Activated naive CD4-positive, alpha-beta T cell treated with anti-CD3 and anti-CD28 coated beads, Interleukin-2, amount 50 U/mL, for 24 hours (primary cell): ENCODE measurements at regions not wholly inside any gene's neighbourhood (a gene's known extent, or its start where the extent isn't known, plus 50 kb on each side); places are given as distances from the start of the nearest gene placed in this dataset.

ENCODE experiments used
- H3K27ac Mint-ChIP-seq: one replicate; pipeline ENCODE4 v1.8.0; 2021; ENCODE audit warnings: mild to moderate bottlenecking, mixed read lengths
- H3K27me3 Mint-ChIP-seq: one replicate; pipeline ENCODE4 v1.8.0; 2021; ENCODE audit warnings: mixed read lengths
- H3K36me3 Mint-ChIP-seq: one replicate; pipeline ENCODE4 v1.8.0; 2021; ENCODE audit warnings: mixed read lengths
- H3K4me1 Mint-ChIP-seq: one replicate; pipeline ENCODE4 v1.8.0; 2021; ENCODE audit warnings: mixed read lengths
- H3K4me3 Mint-ChIP-seq: one replicate; pipeline ENCODE4 v1.8.0; 2021; ENCODE audit warnings: mild to moderate bottlenecking, mixed read lengths
- H3K9me3 Mint-ChIP-seq: one replicate; pipeline ENCODE4 v1.8.0; 2021; ENCODE audit warnings: mixed read lengths

DNA sequence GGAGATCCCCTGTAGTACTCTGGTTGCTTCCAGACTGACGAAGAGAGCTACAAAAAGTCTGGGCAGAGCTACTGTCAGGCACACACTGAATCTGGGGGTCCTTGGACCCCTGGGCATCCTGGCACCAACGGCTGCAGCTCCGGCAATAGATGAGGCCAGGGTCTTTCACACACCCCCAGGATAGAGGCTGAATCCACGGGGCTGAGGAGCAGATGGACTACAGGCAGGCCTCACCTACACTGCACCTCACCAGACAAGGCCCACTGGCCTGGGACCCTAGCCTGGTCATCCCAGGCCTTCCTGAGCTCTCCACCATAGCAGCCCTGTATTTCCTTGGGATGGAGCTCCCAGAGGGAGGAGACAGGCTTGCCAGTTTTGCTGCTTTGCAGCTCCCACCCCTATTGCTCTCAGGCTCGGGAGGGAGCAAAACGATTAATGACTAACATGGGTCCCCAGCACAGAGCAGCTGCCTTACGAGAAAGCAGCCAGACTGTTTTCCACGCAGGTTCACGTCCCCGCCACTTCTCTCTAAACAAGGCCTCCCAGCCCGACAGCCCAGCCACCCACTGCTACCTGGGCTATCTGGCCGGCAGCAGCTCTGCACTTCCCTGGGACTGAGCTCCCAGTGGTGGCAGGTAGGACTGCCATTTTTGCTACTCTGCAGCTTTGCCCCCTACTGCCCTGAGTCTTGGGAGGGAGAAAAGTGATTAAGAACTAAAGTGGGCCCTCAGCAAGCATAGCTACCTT is 1022.5 kb upstream of the ADGRL2 start:
- Mint-ChIP-seq H3K27me3 (no peaks in the 10 kb centered on the region), H3K27ac (no peak overlapping the region)

DNA sequence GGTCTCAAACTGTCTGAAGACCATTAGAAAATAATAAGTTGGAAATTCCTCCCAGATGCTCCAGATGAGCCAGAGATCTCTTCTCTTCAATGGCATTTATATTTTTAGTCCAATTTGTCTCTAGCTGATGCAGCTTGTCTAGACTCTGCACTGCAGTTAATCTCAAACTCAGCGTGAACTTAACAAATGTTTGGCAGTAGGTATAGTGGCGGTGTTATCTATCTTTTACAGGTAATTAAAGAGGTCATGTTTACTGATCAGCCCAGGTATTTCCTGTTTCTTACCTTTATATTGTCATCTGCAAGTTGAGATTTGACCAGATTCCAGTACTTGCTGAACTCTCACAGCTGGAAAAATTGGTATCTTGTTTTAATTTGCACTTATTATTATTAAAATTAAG is 1024.5 kb upstream of the ADGRL2 start:
- Mint-ChIP-seq H3K27me3 (no peaks in the 10 kb centered on the region), H3K36me3 (no peaks in the 10 kb centered on the region), H3K9me3 (peaks cover 5% of the 10 kb centered on the region), H3K4me1 (no peaks in the 10 kb centered on the region), H3K4me3 (no peak overlapping the region), H3K27ac (no peak overlapping the region)

More for the DNA sequence above, 1022.5 kb upstream of the ADGRL2 start:
- no peaks in the 10 kb centered on the region for H3K4me1 Mint-ChIP-seq
- no peaks in the 10 kb centered on the region for H3K36me3 Mint-ChIP-seq
- no peak overlapping the region for H3K4me3 Mint-ChIP-seq
- peaks cover 5% of the 10 kb centered on the region for H3K9me3 Mint-ChIP-seq

DNA sequence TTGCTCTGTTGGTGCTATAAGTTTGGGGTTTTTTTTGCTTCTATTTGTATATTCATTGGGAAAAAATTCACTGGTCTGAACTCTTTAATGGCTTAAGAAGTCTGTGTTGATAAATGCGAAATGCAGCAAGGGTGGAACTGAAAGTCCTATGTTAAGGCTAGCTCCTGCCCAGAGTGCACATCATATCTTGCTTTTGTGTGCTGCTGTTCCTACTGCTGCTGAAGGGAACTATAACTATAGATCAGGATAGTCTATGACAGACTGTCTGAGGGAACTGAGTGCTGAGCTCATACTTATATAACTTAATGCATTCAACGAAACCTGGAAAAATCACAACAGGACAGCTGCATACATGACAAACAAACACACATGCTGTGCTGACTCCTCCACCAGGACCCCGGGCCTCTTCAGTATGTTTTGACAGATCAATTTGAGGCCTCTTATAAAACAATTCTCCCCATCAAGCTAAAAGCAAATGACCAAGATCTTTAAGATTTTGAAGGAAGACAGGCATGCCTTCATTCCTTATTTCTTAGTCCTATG is 1031.5 kb upstream of the ADGRL2 start:
- Mint-ChIP-seq H3K4me3 (no peak overlapping the region), H3K36me3 (no peaks in the 10 kb centered on the region), H3K4me1 (no peaks in the 10 kb centered on the region), H3K27me3 (no peaks in the 10 kb centered on the region), H3K27ac (no peak overlapping the region), H3K9me3 (no peaks in the 10 kb centered on the region)

DNA sequence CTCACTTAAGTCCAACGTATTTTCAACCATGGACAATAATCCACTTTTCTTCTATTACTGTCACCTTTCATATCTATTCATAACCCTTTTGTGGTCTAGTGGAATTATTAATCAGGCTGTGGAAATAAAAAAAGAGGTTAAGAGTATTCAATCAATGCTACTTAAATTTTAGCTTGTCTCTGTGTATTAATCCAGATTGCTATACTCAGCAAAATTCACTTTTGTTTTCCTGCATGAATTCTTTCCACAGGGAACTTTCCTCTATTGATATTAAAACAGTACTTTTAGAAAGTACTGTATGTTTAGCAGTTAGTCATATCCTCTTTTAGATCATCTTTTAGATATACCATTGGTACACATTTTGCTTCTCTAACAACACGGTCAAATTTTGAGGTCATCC is 1033.0 kb upstream of the ADGRL2 start:
- H3K4me1 Mint-ChIP-seq: no peaks in the 10 kb centered on the region
- H3K27me3 Mint-ChIP-seq: no peaks in the 10 kb centered on the region
- no peaks in the 10 kb centered on the region for H3K9me3 Mint-ChIP-seq

DNA sequence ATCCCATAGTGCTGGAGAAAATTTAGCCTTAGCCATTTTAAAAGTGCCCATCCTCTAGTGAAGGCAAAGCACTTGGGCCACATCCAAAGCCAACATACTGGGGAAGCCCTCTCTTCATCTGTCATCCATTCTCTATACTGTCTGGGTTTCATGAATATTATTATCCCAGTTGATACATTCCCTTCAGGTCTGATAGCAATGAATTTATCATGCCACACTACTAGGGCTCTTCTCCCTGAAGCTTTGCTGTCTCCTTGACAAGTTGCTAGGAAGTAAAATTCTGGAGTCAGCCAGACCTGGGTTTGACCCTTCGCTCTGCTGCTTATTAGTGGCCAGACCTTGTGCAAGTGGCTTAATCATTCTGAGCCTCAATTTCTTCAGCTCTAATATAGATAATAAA is 1041.4 kb upstream of the ADGRL2 start:
- no peak overlapping the region for H3K27ac Mint-ChIP-seq
- H3K4me1 Mint-ChIP-seq: no peaks in the 10 kb centered on the region
- H3K27me3 Mint-ChIP-seq: no peaks in the 10 kb centered on the region
- H3K36me3 Mint-ChIP-seq: no peaks in the 10 kb centered on the region
- H3K9me3 Mint-ChIP-seq: no peaks in the 10 kb centered on the region
- H3K4me3 Mint-ChIP-seq: no peak overlapping the region

More for the DNA sequence above, 1033.0 kb upstream of the ADGRL2 start:
- Mint-ChIP-seq H3K4me3 (no peak overlapping the region), H3K27ac (no peak overlapping the region), H3K36me3 (no peaks in the 10 kb centered on the region)

DNA sequence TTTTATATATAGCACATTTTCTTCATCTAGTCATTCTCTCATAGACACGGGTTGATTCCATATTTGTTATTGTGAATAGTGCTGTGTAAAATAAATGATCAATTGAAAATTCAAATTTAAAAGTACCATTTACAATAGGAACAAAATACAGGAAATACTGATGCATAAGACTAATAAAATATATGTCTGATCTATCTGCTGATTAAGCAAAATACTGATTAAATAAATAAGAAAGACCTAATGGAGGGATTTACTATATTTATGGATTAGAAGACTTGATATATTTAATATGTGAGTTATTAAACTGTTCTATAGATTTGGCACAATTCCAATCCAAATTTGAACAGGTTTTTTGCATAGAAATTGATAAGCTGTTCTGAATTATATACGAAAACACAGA is 1044.8 kb upstream of the ADGRL2 start:
- H3K9me3 Mint-ChIP-seq: peaks cover under 1% of the 10 kb centered on the region
- H3K27ac Mint-ChIP-seq: no peak overlapping the region
- H3K27me3 Mint-ChIP-seq: no peaks in the 10 kb centered on the region
- H3K4me1 Mint-ChIP-seq: no peaks in the 10 kb centered on the region
- H3K36me3 Mint-ChIP-seq: no peaks in the 10 kb centered on the region
- no peak overlapping the region for H3K4me3 Mint-ChIP-seq

DNA sequence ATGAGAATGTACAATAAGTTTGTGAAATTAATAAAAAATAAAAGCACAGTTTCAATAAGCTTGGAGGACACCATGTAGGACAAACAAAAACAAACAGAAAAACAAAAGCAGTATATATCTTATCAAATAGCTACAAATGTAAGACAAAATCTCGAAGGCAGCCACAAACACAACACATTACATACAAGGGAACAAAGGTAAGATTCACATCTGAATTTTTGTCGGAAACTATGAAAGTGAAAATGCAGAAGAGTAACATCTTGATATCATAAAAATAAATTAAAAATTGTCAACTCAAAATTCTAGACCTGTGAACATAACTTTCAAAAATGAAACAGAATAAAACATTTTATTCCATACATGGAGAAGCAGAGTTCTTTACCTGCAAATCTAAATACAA is 1049.5 kb upstream of the ADGRL2 start:
- H3K27me3 Mint-ChIP-seq: no peaks in the 10 kb centered on the region
- H3K36me3 Mint-ChIP-seq: no peaks in the 10 kb centered on the region
- peaks cover 11% of the 10 kb centered on the region for H3K9me3 Mint-ChIP-seq
- H3K27ac Mint-ChIP-seq: no peak overlapping the region
- no peaks in the 10 kb centered on the region for H3K4me1 Mint-ChIP-seq
- no peak overlapping the region for H3K4me3 Mint-ChIP-seq

DNA sequence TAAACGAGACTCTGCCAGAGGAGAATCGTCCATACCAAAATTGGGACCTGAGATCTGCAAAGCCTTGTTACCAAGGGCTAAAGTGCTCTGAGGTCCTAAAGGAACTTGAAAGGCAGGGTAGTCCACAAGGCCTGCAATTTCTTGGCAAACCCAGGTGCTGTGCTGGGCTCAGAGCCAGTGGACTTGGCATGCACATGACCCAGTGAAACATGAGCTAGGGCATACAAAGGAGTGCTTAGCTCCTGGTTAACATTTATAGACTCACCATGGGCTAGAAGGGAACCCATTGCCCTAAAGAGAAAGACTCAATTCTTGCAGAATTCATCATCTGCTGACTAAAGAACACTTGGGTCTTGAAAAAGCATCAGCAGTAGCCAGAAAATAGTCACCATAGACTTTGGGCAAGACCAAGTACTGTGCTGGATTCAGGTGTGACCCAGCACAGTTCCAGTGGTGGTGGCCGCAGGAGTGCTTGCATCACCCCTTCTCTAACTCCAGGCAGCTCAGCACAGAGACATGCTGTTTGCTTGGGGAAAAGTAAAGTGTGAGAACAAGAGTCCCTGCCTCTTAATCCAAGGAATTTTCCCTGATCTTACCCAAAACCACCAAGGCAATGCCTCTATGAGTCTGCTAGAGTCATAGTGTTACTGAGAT is 1069.4 kb upstream of the ADGRL2 start:
- H3K36me3 Mint-ChIP-seq: no peaks in the 10 kb centered on the region
- H3K4me3 Mint-ChIP-seq: no peak overlapping the region
- no peaks in the 10 kb centered on the region for H3K9me3 Mint-ChIP-seq
- H3K27me3 Mint-ChIP-seq: no peaks in the 10 kb centered on the region
- H3K4me1 Mint-ChIP-seq: no peaks in the 10 kb centered on the region
- no peak overlapping the region for H3K27ac Mint-ChIP-seq

DNA sequence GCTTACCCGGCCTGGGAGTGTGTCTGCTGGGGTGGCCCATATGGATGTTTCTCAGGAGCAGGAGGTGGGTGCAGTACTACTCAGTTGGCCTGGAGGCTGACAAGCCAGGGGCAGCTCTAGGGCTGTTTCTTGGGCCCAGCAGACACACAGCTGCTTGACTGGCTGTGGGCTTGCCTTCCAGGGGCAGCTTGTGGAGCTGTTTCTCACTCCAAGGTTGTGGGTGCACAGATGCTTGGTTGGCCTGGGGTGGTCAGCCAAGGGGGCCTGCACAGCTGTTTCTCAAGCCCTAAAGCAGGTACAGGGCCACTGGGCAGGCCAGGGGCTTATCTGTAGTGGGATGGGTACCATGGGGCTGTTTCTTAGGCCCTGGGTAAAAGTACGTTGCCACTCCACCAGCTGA is 1078.1 kb upstream of the ADGRL2 start:
- H3K27me3 Mint-ChIP-seq: no peaks in the 10 kb centered on the region
- no peaks in the 10 kb centered on the region for H3K9me3 Mint-ChIP-seq
- H3K36me3 Mint-ChIP-seq: no peaks in the 10 kb centered on the region
- H3K4me3 Mint-ChIP-seq: no peak overlapping the region
- no peaks in the 10 kb centered on the region for H3K4me1 Mint-ChIP-seq
- no peak overlapping the region for H3K27ac Mint-ChIP-seq

DNA sequence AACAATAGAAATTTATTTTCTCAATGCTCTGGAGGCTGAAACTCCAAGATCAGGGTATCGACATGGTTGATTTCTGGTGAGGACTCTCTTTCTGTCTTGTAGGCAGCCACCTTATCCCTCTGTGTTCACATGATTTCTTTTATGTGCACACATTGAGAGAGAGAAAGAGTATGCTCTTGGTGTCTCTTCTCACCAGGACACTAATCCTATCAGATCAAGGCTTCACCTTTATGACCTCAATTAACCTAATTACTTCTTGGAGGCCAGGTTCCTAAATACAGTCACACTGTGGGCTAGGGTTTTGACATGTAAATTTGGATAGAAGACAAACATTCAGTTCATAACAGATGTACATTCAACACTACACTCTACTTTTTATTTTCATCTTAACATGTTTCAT is 1094.2 kb upstream of the ADGRL2 start:
- H3K27me3 Mint-ChIP-seq: no peaks in the 10 kb centered on the region
- no peak overlapping the region for H3K27ac Mint-ChIP-seq
- H3K4me3 Mint-ChIP-seq: no peak overlapping the region
- H3K9me3 Mint-ChIP-seq: no peaks in the 10 kb centered on the region
- no peaks in the 10 kb centered on the region for H3K36me3 Mint-ChIP-seq
- no peaks in the 10 kb centered on the region for H3K4me1 Mint-ChIP-seq

DNA sequence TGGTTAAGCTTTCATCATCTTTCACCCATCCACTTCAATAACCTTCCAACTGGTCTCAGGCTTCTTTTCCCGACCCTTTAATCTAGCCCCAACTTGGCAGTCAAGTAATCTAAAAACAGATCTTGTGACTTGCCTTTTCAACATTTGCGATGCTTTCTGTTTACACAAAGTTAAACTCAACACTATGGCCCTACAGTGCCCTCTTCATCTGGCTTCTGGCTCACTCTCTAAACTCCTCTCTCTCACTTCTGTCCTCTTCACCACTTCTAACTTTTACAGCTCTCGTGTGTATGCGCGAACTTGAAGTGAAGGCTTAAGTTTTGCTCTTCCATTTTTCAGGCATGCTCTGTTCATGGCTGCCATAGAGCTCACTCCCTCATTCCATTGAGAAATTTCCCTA is 1122.3 kb upstream of the ADGRL2 start:
- peaks cover 4% of the 10 kb centered on the region for H3K9me3 Mint-ChIP-seq
- H3K4me3 Mint-ChIP-seq: no peak overlapping the region
- H3K27me3 Mint-ChIP-seq: no peaks in the 10 kb centered on the region
- no peaks in the 10 kb centered on the region for H3K4me1 Mint-ChIP-seq
- H3K36me3 Mint-ChIP-seq: no peaks in the 10 kb centered on the region
- no peak overlapping the region for H3K27ac Mint-ChIP-seq

DNA sequence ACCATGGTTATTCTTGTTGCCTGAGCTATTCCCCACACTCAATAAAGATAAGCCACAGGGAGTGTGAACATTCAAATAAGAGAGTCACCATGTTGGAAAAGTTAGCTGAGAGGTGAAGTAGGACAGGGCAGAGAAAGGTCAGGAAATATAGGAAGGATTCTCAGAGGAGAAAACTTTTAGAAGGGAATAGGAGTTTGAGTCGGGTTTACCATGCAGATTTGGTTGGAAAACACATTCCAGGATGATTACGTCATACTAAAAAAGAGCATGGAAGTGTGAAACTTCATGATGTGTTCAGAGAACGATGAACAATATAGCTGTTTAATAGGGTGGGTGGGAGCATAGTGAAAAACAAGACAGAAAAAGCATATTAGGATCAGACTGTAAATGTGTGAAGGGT is 1125.3 kb upstream of the ADGRL2 start:
- no peaks in the 10 kb centered on the region for H3K27me3 Mint-ChIP-seq
- H3K4me1 Mint-ChIP-seq: no peaks in the 10 kb centered on the region
- peaks cover 4% of the 10 kb centered on the region for H3K9me3 Mint-ChIP-seq
- no peak overlapping the region for H3K4me3 Mint-ChIP-seq
- H3K27ac Mint-ChIP-seq: no peak overlapping the region
- no peaks in the 10 kb centered on the region for H3K36me3 Mint-ChIP-seq

DNA sequence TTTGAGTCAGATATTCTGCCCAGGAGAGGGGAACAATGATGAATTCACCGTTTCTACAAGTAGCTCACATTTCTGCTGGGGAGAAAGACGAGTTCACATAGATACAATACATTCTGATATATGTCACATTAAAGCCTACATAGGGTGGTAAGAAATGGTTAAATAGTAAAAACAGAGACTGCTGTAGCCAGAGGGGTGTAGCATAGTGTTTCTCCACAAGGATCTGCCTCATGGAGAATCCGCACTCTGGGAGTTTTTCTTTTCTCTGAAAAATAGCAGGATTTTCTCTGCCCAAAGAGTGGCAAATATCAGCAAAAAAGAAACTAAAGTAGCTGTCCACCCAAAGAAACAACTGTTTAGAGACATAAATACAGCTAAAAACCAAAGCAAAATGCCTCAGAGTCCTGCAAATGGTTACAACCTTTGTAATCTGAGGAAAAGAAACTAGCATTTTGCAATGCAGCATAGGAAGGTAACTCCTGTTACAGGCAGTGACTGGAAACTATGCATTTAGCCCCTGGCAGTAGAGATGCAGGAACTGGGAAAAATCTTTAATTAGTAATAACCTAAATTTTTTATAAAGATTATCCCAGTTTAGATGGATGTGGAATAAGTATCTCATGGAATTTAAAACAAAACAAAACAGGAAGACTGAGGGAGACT is 1126.7 kb upstream of the ADGRL2 start:
- Mint-ChIP-seq H3K4me3 (no peak overlapping the region), H3K9me3 (peaks cover 4% of the 10 kb centered on the region), H3K27ac (no peak overlapping the region)

DNA sequence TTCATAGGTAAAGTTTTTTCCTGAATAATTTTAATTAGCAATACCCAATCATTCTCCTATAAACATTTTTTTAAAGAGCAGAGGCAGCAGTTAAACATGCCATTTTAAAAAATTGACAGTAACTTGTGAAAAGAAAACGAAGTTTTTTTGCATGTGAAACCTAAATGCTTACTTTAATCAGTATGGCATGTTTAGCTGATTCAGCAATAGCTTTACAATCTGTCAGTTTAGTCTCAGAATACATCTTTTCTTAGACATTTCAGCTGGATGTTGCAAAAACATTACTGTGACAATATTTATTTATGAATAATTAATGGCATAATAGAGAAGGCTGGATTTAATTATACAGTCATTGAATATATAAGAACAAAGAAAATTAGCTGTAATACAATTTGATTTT is 1132.4 kb upstream of the ADGRL2 start:
- H3K9me3 Mint-ChIP-seq: no peaks in the 10 kb centered on the region
- no peaks in the 10 kb centered on the region for H3K36me3 Mint-ChIP-seq
- no peak overlapping the region for H3K4me3 Mint-ChIP-seq
- H3K27me3 Mint-ChIP-seq: no peaks in the 10 kb centered on the region
- no peaks in the 10 kb centered on the region for H3K4me1 Mint-ChIP-seq
- H3K27ac Mint-ChIP-seq: no peak overlapping the region

More for the DNA sequence above, 1126.7 kb upstream of the ADGRL2 start:
- H3K4me1 Mint-ChIP-seq: no peaks in the 10 kb centered on the region
- H3K36me3 Mint-ChIP-seq: no peaks in the 10 kb centered on the region
- no peaks in the 10 kb centered on the region for H3K27me3 Mint-ChIP-seq

DNA sequence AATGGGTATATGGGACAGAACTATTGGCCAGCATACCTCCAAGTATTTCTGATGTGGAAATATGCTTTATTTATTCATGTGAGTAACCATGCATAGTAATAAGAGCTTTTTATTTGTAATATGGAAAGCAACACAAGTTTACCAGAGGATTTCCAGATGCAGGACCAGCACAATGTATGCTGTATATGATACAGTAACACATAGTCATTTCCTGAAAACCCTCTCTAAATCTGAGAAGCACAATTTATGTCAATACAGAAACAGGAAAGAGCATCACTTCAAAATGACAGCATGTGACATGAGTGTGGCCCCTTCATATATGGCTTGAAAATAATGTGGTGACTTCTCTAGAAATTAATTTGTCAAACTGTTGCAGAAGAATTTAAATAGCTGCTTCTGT is 1134.7 kb upstream of the ADGRL2 start:
- H3K27me3 Mint-ChIP-seq: no peaks in the 10 kb centered on the region
- H3K4me1 Mint-ChIP-seq: no peaks in the 10 kb centered on the region
- H3K36me3 Mint-ChIP-seq: no peaks in the 10 kb centered on the region
- no peak overlapping the region for H3K4me3 Mint-ChIP-seq
- H3K27ac Mint-ChIP-seq: no peak overlapping the region
- peaks cover 5% of the 10 kb centered on the region for H3K9me3 Mint-ChIP-seq

DNA sequence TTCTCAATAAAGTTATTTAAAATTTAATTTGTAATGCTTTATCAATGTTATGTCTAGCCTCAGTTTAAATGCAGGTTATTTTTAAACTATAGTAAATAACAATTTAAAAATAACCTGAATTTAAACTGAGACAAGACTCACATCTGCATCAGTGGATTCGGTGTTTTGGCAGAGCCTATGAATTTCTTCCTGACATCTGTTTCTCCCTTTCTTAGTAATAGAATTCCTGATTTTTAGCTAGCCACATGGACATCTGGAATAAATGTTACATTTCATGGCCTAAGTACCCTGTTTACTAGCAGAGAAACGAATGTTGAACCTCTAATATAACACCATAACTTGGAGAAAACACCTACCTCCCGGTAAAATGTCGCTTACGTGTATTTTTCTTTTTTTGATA is 1141.6 kb upstream of the ADGRL2 start:
- no peaks in the 10 kb centered on the region for H3K27me3 Mint-ChIP-seq
- no peak overlapping the region for H3K27ac Mint-ChIP-seq
- no peaks in the 10 kb centered on the region for H3K36me3 Mint-ChIP-seq

More for the DNA sequence above, 1141.6 kb upstream of the ADGRL2 start:
- Mint-ChIP-seq H3K4me1 (no peaks in the 10 kb centered on the region), H3K4me3 (no peak overlapping the region), H3K9me3 (peaks cover 5% of the 10 kb centered on the region)
